PC-9 (cell line): ENCODE measurements at regions not wholly inside any gene's neighbourhood (a gene's known extent, or its start where the extent isn't known, plus 50 kb on each side); places are given as distances from the start of the nearest gene placed in this dataset.

ENCODE experiments used
- BruUV-seq: library from RNA; stranded (reverse); fragments of 400-500 nt; replicated peaks from 2 replicates; lab custom pipeline; 2021; lab: Mats Ljungman, UMichigan
- CTCF ChIA-PET: fragments of 300-600 bp; sonication (Branson Sonifier 250); formaldehyde crosslinking; loops from one replicate; lab custom pipeline; 2022; ENCODE audit warnings: antibody characterized with exemption; lab: Charles Lee
- POLR2A ChIA-PET: fragments of 300-600 bp; sonication (Branson Sonifier 250); formaldehyde crosslinking; loops from one replicate; lab custom pipeline; 2022; ENCODE audit warnings: antibody characterized with exemption; ENCODE audit not compliant: unreplicated experiment; lab: Charles Lee
- DNase-seq, 2 experiments: peaks; one replicate each; pipeline versions ENCODE4 v3.0.0 to v3.0.0-alpha.2; 2015 to 2022; ENCODE audit warnings: mixed read lengths in 1 of 2
- H2AFZ ChIP-seq: fragments of 200-600 bp; sonication (generic); 2 replicates; pipeline ENCODE4 v1.8.1; 2017; ENCODE audit warnings: antibody characterized with exemption
- H3F3A ChIP-seq: fragments of 200-600 bp; sonication (generic); 2 replicates; pipeline ENCODE4 v1.8.1; 2017; ENCODE audit warnings: antibody characterized with exemption, mild to moderate bottlenecking, low read depth; ENCODE audit not compliant: insufficient read depth
- H3K27ac ChIP-seq: fragments of 200-600 bp; sonication (generic); 2 replicates; pipeline ENCODE4 v1.6.1; 2016; ENCODE audit warnings: mixed run types
- H3K27me3 ChIP-seq: fragments of 200-600 bp; sonication (generic); 2 replicates; pipeline ENCODE4 v1.6.1; 2016; ENCODE audit warnings: low read depth, mixed run types; ENCODE audit not compliant: insufficient read depth
- H3K36me3 ChIP-seq: fragments of 200-600 bp; sonication (generic); 2 replicates; pipeline ENCODE4 v1.6.1; 2016; ENCODE audit warnings: low read depth, mixed run types
- H3K4me1 ChIP-seq: fragments of 200-600 bp; sonication (generic); replicated peaks from 2 replicates; pipeline ENCODE4 v1.6.1; 2016; ENCODE audit warnings: mixed run types; ENCODE audit not compliant: insufficient read depth
- H3K4me2 ChIP-seq: fragments of 200-600 bp; sonication (generic); 2 replicates; pipeline ENCODE4 v1.6.1; 2017; ENCODE audit warnings: mixed run types
- H3K4me3 ChIP-seq: fragments of 200-600 bp; sonication (generic); 2 replicates; pipeline ENCODE4 v1.6.1; 2016; ENCODE audit warnings: mixed run types
- H3K79me2 ChIP-seq: fragments of 200-600 bp; sonication (generic); 2 replicates; pipeline ENCODE4 v1.6.1; 2017; ENCODE audit warnings: low read depth, mixed run types
- H3K9me2 ChIP-seq: fragments of 200-600 bp; sonication (generic); 2 replicates; pipeline ENCODE4 v1.8.1; 2017; ENCODE audit warnings: mild to moderate bottlenecking; ENCODE audit not compliant: insufficient read depth
- H3K9me3 ChIP-seq: fragments of 200-600 bp; sonication (generic); 2 replicates; pipeline ENCODE4 v1.8.1; 2016; ENCODE audit warnings: low read depth; ENCODE audit not compliant: insufficient read depth
- H4K20me1 ChIP-seq: fragments of 200-600 bp; sonication (generic); 2 replicates; pipeline ENCODE4 v1.8.1; 2017; ENCODE audit not compliant: insufficient read depth
- EZH2 ChIP-seq: fragments of 200-600 bp; sonication (generic); IDR thresholded peaks from 2 replicates; pipeline ENCODE4 v1.8.0; 2017; ENCODE audit warnings: antibody characterized with exemption, low read depth
- intact Hi-C: fragments of 100-400 bp; cut with micrococcal nuclease; formaldehyde crosslinking; loops from one replicate; pipeline ENCODE4 v1.10.0; 2022; ENCODE audit not compliant: unreplicated experiment
- TF ChIP-seq, protein P1 (sequence below): fragments of 200-600 bp; sonication (generic); conservative IDR thresholded peaks from 2 replicates; pipeline ENCODE4 v1.6.1; 2017; ENCODE audit warnings: mixed run types, antibody characterized with exemption, mild to moderate bottlenecking, moderate library complexity

DNA sequence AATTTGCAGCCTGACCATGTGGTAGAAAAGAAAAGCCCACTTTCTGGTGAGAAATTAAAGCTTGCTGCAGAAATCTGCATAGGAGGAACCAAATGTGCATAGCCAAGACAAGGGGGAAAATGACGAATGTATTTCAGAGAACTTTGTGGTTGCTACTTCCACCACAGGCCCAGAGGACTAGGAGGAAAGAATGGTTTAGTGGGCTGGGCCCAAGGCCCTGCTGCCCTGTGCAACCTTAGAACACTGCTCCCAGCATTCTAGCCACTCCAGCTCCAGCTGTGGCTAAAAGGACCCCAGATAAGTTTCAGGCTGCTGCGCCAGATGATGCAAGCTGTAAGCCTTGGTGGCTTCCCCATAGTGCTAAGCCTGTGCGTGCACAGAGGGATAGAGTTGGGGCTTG is 764.3 kb downstream of the SLC6A15 start:
- POLR2A ChIA-PET: no interaction called here
- CTCF ChIA-PET: no interaction called here
- TF ChIP-seq, protein P1, sequence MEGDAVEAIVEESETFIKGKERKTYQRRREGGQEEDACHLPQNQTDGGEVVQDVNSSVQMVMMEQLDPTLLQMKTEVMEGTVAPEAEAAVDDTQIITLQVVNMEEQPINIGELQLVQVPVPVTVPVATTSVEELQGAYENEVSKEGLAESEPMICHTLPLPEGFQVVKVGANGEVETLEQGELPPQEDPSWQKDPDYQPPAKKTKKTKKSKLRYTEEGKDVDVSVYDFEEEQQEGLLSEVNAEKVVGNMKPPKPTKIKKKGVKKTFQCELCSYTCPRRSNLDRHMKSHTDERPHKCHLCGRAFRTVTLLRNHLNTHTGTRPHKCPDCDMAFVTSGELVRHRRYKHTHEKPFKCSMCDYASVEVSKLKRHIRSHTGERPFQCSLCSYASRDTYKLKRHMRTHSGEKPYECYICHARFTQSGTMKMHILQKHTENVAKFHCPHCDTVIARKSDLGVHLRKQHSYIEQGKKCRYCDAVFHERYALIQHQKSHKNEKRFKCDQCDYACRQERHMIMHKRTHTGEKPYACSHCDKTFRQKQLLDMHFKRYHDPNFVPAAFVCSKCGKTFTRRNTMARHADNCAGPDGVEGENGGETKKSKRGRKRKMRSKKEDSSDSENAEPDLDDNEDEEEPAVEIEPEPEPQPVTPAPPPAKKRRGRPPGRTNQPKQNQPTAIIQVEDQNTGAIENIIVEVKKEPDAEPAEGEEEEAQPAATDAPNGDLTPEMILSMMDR: no peak
- TF ChIP-seq EZH2: no peak
- Histone ChIP-seq H3K9me2 (no peaks in the 10 kb centered on the region), H3K4me2 (no peak overlapping the region), H3F3A (no peaks in the 10 kb centered on the region), H3K27ac (no peak overlapping the region), H3K9me3 (no peaks in the 10 kb centered on the region; the same call in 1 of the 2 replicates), H3K4me1 (no peaks in the 10 kb centered on the region), H4K20me1 (no peaks in the 10 kb centered on the region), H2AFZ (no peak overlapping the region), H3K79me2 (no peaks in the 10 kb centered on the region), H3K36me3 (no peaks in the 10 kb centered on the region), H3K27me3 (no peaks in the 10 kb centered on the region), H3K4me3 (no peak overlapping the region)
- BruUV-seq: no TSS peak
- DNase-seq: no peak
- intact Hi-C loops: no loop called here

DNA sequence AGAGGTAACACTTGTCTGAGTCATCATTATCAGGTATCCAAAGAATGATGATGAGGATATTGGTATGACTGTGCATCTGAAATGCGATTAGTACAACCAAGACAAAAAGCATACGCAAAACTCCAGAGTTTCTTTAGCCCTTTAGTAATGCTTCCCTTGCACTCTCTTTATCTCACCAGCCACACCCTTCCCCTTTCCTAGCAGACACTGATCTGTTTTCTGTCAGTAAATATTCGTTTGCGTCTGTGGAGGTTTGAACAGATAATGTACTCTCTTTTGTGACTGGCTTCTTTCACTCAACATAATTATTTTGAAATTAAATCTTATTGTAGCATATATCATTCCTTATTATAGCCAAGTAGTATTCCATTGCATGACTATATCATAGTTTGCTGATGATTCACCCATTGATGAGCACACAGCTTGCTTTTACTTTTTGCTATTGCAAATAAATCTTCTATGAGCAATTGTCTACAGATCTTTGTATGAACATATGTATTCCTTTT is 775.7 kb downstream of the SLC6A15 start:
- Histone ChIP-seq H3K79me2 (no peaks in the 10 kb centered on the region), H3K36me3 (no peaks in the 10 kb centered on the region), H3K4me3 (no peak overlapping the region), H4K20me1 (no peaks in the 10 kb centered on the region), H2AFZ (no peak overlapping the region), H3K4me2 (no peak overlapping the region), H3F3A (no peaks in the 10 kb centered on the region), H3K9me3 (no peaks in the 10 kb centered on the region), H3K4me1 (no peaks in the 10 kb centered on the region), H3K9me2 (no peaks in the 10 kb centered on the region; the same call in 1 of the 2 replicates), H3K27ac (no peak overlapping the region), H3K27me3 (no peaks in the 10 kb centered on the region)
- CTCF ChIA-PET: no interaction called here
- TF ChIP-seq, protein P1: no peak
- TF ChIP-seq EZH2: no peak
- intact Hi-C loops: no loop called here
- BruUV-seq: no TSS peak
- DNase-seq: no peak
- POLR2A ChIA-PET: no interaction called here

DNA sequence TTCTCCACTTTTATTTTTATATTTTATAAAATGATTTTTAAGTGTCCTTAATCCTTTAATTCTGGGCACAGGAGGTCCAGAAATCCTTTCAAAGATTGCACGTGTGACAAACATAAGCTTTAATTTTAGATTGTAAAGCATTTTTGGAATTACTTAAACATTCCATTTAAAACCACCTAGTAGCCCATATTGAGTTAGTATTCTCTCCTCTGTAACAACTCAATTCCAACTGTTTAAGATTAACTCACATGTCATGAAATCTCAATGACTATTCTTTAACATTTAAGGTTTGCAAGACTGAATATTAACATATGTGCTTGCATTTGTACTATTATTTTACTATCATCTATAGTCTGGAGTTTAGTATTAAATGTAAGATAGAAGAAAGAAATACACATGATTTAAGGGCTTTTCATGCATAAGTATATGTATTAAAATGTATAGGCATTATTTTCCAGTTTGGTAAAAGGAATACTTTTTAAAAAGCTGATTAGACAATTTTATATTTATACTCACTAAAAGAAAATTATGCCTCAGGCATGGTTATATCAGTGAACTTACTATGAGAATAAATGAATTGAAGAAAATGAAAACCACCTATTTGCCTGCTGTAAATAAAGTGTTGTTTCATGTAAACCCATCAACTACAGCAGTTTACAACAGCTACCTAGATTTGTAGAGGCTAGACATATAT is 776.9 kb downstream of the SLC6A15 start:
- BruUV-seq: no TSS peak
- Histone ChIP-seq H3K27ac (no peak overlapping the region), H3K79me2 (no peaks in the 10 kb centered on the region)

More for the DNA sequence above, 776.9 kb downstream of the SLC6A15 start:
- H3K36me3 ChIP-seq: no peaks in the 10 kb centered on the region
- intact Hi-C loops: no loop called here
- POLR2A ChIA-PET: no interaction called here
- TF ChIP-seq EZH2: no peak
- TF ChIP-seq, protein P1: no peak
- no peak overlapping the region for H2AFZ ChIP-seq
- no peaks in the 10 kb centered on the region for H3K9me3 ChIP-seq
- no peaks in the 10 kb centered on the region; the same call in 1 of the 2 replicates for H3K9me2 ChIP-seq
- CTCF ChIA-PET: no interaction called here
- no peaks in the 10 kb centered on the region for H3F3A ChIP-seq
- H3K4me2 ChIP-seq: no peak overlapping the region
- DNase-seq: no peak
- no peaks in the 10 kb centered on the region for H3K27me3 ChIP-seq
- no peaks in the 10 kb centered on the region for H3K4me1 ChIP-seq
- no peak overlapping the region for H3K4me3 ChIP-seq
- no peaks in the 10 kb centered on the region for H4K20me1 ChIP-seq
